ENCODE measurements at regions not wholly inside any gene's neighbourhood (a gene's known extent, or its start where the extent isn't known, plus 50 kb on each side); places are given as distances from the start of the nearest gene placed in this dataset.

DNA sequence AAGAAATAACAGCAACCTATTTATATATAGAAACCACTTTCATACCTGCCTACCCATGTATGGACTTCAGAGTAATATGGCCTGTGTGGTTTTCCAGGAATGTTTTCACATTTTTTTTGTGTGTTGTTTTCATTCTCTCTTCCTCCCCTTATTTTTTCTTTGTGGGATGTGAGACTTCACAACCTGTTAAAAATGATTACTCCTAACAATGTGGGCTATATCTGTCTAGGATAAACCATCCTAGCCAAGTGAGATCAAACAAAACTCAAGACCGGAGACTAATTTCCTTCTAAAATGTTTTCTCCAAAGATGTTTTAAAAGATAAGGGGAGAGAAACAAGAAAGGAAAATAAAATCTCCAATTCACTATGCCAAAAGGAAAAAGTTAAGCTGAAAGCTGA, 106.1 kb upstream of the DIPK2B start:
- no peak for DNase-seq (ENCODE audit: low spot score)

DNA sequence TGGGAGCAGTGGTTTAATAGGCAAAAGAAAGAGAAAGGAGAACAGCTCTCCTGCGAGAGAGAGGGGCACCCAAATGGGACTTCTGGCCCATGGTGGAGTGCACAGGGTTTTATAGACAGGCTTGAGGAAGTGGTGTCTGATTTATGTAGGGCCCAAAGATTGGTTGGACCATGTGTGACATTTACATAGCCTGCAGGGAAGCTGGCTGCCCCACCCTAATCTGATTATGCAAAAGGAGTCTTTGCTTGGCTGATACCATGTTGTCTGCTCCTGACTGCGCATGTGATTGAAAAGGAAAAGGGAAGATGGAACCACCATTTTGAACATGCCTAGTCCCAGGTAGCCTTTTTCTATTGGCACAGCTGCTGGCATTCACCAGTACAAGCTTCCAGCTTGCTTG, 100.0 kb upstream of the DIPK2B start:
- no peak for DNase-seq (ENCODE audit: low spot score)

DNA sequence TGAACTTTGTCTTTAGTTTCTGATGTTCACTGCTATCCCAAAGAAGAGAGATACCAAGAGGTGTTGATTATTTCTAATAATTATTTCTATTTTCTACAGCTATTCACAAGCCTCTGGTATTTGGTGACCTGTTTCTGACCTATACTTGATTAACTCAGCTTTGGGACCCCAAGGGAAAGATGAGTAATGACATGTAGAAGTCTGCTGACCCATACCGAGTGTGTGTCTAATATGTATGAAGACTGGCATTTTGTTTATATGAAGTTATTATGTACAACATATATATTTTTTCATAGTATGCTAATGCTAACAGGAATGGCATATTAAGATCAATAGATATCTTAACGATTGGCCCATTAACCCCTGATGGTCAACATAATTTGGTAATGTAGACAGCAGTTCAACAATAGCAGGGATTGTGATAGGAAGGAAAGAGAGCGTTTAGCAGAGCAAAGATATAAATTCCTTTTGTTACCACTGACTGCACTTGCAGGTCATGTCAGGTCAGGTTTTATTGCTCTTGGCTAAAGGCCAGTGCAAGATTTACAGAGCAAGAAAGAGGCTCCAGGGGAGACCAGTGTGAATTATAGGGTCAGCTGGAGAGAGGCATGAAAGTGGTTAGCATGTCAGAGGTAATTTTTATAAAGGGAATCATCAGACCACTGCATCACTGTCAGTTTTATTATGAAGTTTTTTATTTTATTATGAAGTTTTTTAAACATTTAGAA, 94.7 kb upstream of the DIPK2B start:
- no peak for DNase-seq (ENCODE audit: low spot score)

DNA sequence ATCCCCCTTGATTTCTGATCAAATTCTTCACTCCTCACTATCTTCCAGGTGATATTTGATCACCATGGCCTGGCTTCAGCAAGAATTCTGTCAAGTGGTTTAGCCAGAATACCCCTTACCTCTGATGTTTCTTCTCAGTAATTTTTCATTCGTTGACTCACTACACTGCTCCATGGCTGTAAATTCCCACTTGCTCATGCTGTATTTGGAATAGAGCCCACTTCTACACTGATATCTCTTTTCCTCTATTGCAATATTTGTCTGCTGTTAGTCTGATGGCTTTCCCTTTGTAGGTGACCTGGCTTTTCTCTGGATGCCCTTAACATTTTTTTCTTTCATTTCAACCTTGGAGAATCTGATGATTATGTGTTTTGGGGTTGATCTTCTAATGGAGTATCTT, 73.9 kb upstream of the DIPK2B start:
- DNase-seq (ENCODE audit: low spot score) = no peak

DNA sequence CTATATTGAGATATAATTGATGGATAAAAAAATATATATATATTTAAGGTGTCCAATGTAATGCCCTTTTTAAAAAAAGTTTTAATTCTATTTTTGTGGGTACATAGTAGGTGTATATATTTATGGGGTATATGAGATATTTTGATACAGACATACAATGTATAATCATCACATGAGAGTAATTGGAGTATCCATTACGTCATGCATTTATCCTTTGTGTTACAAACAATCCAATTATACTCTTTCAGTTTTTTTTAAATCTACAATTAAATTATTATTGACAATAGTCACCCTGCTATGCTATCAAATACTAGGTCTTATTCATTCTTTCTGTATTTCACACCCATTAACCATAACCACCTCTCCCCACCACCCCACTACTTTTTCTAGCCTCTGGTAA, 66.3 kb upstream of the DIPK2B start:
- DNase-seq (ENCODE audit: low spot score) = no peak

DNA sequence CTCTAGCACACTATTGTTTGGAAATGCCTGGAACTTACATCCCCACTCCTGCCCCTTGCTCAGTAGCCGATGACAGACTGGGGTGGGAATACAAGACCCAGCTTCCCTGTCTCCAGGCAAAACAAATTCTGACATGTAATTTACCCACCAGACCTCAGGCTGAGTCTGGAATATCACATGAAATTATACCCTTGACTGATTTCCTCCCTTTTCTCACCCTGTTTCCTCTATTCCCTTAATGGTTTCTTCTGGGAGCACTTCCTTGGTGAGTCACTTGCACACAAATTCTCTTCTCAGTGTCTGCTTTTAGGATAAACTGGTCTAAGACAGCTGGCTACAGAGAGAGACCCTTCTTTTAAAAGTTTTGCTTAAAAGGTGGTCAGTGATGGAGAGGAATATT, 65.8 kb upstream of the DIPK2B start:
- DNase-seq (ENCODE audit: low spot score) = no peak

DNA sequence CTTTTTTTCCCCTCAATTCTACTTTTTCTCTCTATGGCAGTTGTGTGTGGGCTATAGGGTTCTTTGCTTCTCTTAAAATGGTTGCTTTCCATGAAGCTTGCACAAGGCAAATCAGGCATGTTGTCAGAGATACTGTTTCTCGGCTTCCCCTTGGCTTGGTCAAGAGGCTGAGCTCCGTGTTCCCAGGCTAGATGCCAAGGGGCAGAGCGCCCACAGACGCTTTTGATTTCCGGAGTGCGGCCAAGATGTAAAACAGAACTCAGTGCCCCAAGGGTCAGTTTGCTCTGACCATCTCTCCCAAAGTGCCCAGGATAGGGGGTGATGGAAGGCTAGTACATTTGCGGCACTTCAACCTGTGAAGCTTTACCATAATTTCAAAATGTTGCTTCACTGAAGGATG, 64.2 kb upstream of the DIPK2B start:
- DNase-seq (ENCODE audit: low spot score) = no peak

DNA sequence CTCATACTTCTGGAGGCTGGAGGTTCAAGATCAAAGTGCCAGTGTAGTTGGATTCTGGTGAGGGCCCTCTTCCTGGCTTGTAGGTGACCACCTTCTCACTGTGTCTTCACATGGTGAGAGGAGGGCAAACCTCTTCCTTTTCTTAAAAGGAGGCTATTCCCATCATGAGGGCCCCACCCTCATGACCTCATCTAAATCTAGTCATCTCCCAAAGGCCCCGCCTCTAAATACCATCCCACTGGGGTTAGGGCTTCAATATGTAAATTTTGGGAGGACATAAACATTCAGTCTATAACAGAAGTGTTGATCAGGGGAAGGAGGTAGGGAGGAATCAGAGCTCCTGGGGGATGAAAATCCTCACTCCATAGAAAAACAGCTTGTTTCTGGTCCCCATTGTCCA, 60.8 kb upstream of the DIPK2B start:
- no peak for DNase-seq (ENCODE audit: low spot score)

DNA sequence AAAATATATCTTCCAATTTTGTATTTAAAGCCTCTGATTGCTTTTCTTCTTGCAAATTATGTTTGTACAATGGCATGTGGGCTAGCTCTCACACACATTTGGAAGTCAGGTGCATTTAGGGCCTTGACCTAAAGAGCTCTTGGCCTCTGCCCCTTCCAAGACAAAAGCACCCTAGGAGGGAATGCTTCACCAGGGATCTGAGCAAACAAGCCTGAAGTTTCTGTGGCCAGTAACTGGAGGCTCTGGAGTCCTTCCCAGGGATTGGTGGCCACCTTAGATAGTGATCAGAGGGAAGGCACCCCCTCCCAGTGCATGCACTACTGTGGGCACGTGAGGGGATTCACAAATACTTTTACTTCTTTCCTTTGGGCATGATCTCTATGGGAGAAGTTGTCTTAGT, 60.3 kb upstream of the DIPK2B start:
- no peak for DNase-seq (ENCODE audit: low spot score)

DNA sequence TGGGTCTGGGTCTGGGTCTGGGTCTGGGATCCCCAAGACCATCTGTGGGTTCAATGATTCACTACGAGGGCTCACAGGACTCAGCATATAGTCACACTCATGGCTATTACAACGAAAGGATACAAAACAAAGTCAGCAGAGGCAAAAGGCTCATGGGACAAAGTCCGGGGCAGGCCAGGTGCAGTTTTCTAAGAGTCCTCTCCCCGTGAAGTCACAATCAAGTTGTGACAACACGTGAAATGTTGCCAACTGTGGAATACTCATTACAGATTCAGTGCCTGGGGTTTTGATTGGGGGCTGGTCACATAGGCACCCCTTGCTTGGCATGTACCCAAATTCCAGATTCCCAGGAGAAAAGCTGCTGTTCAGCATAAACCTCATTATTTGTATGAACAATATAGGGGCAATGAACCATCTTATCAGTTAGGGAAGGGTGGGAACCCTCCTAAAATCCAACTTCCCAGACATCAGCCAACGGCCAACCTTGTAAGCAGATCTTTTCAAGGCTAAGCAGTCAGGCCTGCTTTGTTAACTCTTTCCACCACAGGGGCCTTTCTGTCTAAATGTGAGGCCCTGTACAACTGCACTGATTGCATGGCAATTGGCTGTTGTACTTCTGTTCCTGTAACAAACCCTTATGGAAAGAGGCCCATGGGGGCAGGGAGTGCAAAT, 58.2 kb upstream of the DIPK2B start:
- DNase-seq (ENCODE audit: low spot score) = no peak

Data from germinal center (tissue), 1 donor.